T-helper 2 cell treated with Interferon-gamma antibody and Interleukin-4, amounts not matched to agents 100 ng/mL and 5 ng/mL, for 36 hours (primary cell): ENCODE measurements at regions not wholly inside any gene's neighbourhood (a gene's known extent, or its start where the extent isn't known, plus 50 kb on each side); places are given as distances from the start of the nearest gene placed in this dataset.

ENCODE experiments used
- intact Hi-C: fragments of 100-400 bp; cut with micrococcal nuclease; formaldehyde crosslinking; loops from one replicate; pipeline ENCODE4 v1.15.1; 2023

- intact Hi-C loops = no loop called here
These were observed 868.5 kb downstream of the TBC1D22A start for GRCh38 chr22:47630741-47631534.

GRCh38 chr22:47629791-47630655 is 867.6 kb downstream of the TBC1D22A start:
- intact Hi-C loops = no loop called here

DNA sequence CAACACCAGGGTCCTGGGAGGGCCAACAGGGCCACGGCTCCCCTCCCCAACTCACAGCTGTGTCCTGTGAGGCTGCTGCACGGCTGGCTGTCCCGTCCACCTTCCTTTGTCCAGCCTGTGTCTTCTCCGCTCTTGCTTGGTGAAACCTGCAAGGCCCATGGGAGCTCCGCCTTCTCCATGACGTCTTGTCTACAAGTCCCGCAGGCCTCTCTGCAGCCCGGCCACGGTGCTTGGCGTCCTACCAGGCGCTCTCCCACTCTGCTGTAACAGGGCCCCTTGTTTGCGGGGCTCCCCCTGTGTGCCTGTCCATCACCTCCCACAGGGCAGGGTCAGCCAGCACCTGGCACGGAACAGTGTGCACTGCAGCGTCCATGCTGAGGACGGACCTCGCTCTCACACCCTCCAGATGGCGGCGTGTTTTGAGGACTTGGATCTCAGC is 866.8 kb downstream of the TBC1D22A start:
- intact Hi-C loops = no loop called here

DNA sequence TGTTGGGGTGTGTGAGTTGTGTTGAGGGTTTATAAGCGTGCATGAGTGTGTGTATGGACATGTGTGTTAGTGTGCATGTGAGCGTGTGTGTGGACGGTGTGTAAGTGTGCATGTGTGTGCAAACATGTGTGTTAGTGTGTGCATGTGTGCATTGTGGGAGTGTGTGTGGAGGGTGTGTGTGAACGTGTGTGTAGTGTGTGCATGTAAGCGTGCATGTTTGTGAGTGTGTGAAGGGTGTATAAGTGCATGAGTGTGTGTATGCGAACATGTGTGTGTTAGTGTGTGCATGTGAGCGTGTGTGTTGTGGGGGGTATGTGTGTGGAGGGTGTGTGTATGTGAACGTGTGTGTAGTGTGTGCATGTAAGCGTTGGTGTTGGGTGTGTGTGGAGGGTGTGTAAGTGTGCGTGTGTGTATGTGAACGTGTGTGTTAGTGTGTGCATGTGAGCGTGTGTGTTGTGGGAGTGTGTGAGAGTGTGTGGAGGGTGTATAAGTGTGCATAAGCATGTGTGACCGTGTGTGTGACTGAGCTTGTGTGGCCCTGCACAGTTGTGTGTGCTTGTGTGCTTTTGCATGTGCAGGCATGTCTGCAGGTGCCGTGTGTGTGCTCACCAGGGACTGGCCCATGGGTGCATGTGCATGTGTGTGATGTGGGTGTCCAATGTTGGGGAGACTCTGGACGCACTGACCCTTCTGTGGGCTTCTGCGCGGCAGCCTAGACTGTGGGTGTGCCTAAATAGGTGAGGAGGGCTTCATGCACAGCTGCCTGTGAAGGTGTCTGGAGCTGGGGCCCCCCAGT is 866.2 kb downstream of the TBC1D22A start:
- intact Hi-C loops = no loop called here

DNA sequence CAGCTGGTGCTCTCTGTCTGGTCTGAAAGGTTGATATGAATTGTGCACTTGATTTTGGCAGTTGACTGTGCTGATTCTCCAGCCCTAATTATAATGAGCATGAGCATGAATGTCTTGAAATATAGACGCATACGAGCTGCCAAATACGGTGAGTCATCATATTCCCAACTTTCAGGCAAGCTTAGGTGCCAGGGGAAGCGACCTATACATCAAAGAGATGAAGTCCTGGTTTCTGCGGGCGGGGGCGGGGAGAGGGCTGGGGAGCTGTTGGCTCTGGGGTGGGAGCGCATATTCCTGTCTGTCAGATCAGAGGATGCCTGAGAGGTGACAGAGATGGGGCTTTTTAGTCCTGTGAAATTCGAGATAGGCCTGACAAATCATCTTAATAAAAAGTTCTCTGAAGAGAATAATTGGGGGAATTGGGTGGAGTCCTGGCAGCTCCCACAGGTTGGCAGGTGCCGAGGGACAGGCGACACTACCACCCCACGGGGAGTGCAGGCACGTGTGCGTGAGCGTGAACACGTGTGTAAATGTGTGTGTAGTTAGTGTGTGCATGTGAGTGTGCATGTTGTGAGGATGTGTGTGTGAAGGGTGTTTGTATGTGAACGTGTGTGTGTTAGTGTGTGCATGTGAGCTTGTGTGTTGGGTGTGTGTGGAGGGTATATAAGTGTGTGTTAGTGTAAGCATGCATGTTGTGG is 865.3 kb downstream of the TBC1D22A start:
- intact Hi-C loops = no loop called here

DNA sequence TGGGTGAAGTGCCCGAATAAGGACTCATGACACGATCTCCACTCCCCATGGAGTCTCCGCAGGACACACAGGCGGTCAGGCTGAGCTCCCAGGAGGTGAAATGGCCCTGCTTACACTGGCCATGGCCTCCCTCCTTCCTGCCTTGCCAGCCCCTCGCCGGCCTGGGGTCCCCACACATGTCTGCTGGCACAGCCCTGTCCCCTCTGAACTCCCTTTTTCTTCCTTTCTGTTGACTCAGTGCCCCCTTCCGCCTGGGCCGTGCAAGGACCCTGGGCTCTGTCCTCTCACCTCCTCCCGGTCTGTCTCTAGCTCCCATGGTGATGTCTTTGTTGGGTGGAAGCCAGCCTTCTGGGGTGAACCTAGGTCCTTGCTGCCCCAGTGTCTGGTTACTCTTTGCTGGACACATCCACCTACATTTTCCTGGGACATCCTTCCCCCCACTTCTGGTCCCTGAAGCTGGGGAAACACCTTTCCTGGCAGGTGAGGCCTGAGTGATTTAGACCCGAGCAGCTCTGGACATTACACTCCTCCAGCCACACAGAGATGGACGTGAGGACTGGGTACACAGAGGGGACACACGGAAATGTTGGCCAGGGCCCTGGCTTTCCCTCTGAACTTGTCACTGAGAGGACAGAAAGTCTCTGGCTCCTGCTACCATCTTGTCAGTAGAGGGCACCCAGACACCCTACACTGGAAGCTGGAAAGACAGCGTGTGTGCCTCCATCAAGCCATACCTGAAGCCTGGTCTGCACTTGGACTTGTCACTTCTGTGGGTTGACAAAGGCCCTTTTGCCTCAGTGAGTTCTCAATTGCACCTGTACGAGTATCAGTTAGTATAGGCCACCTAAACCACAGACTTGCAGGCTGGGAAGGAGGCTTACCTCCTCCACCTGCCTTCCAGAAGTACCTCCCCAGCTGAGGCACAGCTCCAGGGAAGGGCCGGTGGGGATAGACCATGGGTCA is 864.3 kb downstream of the TBC1D22A start:
- intact Hi-C loops = no loop called here

GRCh38 chr22:47625531-47626427 is 863.3 kb downstream of the TBC1D22A start:
- intact Hi-C loops = no loop called here

- intact Hi-C loops = no loop called here
These were observed 862.5 kb downstream of the TBC1D22A start for GRCh38 chr22:47625013-47625385.

DNA sequence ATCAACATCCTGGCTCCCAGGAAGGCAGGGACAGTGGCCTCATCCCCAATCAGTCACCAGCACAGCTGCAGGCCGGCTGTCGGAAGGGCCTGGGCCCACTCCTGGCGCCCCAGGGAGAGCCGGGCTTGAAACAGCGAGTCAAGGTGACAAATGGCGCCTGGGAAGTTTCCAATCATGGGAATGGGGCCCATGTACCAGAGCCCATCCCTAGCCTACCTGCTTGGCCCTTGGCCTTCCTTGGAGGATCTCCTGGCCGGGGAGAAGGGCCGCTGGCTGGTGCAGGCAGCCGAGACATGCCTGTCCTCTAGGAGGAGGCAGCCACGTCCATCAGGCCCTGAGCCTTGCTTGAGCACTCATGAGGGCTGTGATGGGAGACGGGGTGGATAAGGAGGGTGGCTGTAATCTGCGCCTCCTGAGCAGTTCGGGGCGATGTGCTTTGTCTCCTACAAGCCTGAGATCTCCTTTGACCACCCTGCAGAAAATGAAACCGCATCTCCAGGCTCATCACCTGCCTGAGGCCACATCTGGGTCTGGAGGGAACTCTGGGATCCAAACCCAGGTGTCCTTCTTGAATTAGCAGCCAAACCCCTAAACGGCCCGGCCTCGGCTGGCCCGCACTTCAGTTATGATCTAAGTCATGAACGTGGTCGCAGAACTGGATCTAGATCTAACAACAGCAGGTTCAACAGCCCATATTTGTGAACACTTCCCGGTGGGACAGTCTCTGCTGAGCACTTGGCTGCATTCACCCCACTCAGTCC is 862.0 kb downstream of the TBC1D22A start:
- intact Hi-C loops = no loop called here

GRCh38 chr22:47623763-47624148 is 861.3 kb downstream of the TBC1D22A start:
- intact Hi-C loops = no loop called here

- intact Hi-C loops = no loop called here
These were observed 860.8 kb downstream of the TBC1D22A start for GRCh38 chr22:47623066-47623762.

GRCh38 chr22:47622541-47622940 is 860.1 kb downstream of the TBC1D22A start:
- intact Hi-C loops = no loop called here

GRCh38 chr22:47621253-47621652 is 858.8 kb downstream of the TBC1D22A start:
- intact Hi-C loops = no loop called here

DNA sequence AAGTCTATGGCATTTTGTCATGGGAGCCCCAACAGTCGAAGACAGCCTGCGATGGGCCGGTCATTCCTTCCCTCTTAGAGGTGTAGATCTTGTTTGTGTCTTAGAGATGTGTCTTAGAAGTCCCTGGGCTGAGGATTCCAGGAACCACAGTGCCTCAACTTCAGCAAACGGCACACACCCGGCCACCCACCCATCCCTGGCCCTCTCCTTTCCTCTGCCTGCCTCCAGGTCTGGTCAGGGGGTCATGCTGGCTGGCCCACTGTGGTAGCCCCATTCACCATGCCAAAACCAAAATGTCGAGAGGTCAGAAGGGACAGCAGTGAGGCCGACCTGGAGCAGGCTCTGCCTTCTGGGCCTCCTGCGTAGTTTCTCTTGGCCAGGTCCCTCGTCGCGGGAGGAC is 857.9 kb downstream of the TBC1D22A start:
- intact Hi-C loops = no loop called here

DNA sequence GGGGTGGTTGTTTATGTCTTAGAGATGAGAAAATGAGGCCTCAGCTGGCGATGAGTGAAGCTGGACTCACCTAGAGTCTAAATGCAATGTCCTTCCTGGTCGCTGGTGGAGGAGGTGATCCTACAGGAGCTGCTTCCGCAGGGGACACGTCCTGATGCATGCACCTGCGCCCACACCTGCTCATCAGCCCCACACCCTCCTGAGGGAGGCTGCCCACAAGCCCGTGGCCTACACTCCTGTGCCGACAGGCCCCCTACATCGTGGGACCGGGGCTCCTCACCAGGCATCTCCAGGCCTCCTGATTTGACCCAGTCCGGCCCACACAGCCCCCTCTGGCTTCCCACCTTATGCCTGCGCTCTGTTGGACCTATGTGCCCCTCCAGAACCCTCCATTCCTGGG is 857.2 kb downstream of the TBC1D22A start:
- intact Hi-C loops = no loop called here

GRCh38 chr22:47618180-47619010 is 855.9 kb downstream of the TBC1D22A start:
- intact Hi-C loops = no loop called here

- intact Hi-C loops = no loop called here
These were observed 854.7 kb downstream of the TBC1D22A start for GRCh38 chr22:47617186-47617585.
